ENCODE measurements at regions not wholly inside any gene's neighbourhood (a gene's known extent, or its start where the extent isn't known, plus 50 kb on each side); places are given as distances from the start of the nearest gene placed in this dataset.

DNA sequence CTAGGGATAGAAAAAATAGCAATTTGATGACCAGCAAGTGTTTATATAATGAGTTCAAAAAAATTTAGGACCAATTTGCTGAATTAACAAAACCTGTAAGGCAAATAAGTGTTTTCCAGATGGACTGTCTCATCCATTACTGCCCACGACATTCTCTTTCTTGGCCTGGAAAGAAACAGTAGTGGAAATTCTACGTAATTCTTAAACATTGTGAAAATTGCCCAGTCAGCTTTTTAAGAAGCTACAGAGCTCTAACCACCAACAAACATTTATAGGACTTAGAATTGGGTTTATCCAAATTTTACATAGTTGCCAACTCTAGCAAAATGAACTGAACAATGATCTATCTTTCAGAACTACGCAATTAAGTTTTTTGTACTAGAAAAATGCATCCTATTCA, 227.7 kb upstream of the PEX5L start:
- TF ChIP-seq, protein P1, sequence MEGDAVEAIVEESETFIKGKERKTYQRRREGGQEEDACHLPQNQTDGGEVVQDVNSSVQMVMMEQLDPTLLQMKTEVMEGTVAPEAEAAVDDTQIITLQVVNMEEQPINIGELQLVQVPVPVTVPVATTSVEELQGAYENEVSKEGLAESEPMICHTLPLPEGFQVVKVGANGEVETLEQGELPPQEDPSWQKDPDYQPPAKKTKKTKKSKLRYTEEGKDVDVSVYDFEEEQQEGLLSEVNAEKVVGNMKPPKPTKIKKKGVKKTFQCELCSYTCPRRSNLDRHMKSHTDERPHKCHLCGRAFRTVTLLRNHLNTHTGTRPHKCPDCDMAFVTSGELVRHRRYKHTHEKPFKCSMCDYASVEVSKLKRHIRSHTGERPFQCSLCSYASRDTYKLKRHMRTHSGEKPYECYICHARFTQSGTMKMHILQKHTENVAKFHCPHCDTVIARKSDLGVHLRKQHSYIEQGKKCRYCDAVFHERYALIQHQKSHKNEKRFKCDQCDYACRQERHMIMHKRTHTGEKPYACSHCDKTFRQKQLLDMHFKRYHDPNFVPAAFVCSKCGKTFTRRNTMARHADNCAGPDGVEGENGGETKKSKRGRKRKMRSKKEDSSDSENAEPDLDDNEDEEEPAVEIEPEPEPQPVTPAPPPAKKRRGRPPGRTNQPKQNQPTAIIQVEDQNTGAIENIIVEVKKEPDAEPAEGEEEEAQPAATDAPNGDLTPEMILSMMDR (IDR thresholded peaks at IDR 0.05), result no peak
- no peak for TF ChIP-seq POLR2AphosphoS5 (IDR thresholded peaks at IDR 0.05)
